OCI-M1 (cell line): ENCODE measurements at regions not wholly inside any gene's neighbourhood (a gene's known extent, or its start where the extent isn't known, plus 50 kb on each side); places are given as distances from the start of the nearest gene placed in this dataset.

Experiments used
- DNase-seq: peaks from one replicate; lab custom pipeline; 2025; lab: John Stamatoyannopoulos, UW

DNA sequence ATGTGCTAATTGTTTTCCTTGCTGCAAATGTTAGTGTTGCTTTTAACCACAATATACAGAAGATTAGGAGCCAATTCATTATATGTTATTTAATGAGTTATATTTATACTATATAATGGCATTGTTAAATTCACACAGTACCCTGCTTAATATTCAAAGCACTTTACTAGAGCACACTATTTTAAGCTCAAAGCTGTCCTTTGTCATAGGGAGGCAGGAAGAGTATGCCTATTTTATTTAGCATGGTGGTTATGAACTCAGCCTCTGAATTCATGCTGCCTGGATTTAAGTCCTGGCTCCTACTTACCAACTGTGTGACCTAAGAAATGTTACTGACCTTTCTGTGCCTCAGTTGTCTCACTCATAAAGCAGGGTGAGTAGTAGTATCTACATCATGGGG, 80.5 kb downstream of the FASTKD2 start:
- no peak for DNase-seq

DNA sequence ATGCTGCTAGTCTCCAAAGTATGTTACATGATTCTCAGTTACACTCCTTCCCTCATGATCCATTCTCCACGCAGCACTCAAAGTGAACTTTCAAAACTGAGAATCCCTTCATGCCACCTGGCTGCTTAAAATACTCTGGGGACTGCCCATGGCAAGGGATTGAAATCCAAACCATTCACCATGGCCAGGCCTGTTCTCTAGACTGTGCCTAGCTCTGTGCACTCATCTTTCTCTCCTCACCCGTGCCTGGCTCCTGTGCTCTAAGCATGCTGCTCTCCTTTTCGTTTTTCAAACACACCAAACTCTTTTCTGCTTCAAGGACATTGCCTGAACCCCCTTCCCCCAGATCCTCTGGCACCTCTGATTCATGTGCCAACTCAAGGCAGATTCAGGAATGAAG, 80.9 kb downstream of the FASTKD2 start:
- no peak for DNase-seq

DNA sequence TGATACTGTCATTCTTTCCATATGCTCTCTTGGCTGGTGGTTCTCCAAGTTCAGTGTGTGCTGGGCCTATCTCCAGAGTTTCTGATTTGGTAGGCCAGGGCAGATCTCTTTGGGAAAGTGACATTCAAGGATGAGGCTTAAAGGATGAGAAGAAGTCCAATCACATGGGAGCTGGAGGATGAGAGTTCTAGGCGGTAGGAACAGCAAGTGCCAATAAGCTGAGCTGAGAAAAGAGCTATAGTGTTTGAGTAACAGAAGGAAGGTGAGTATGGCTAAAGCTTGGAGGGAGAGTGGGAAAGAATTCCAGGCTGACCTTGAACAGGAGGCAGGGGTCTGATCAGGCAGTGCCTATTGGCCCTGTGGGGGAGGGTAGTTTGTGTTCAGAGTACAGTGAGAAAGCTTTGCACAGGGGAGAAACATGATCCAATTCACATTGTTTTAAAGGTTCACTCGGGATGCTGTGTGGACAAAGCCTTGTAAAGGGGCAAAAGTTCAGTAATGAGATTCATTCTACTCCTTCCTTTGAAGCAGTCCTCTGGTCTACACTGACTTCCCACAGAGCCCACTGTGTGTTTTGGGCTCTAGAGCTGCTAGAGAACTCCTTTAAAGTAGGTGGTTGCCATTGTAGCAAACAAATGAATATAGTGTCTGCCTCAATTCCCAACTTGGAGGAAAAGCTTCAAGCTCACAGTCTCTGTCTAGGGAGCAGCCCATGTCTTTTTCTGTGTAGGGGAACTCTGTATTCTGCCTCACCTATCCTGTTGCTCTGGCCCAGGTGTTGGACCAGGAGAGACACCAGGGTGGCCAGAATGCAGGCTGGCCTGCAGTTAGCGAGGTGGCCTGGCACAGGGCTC, 81.8 kb downstream of the FASTKD2 start:
- DNase-seq = no peak

DNA sequence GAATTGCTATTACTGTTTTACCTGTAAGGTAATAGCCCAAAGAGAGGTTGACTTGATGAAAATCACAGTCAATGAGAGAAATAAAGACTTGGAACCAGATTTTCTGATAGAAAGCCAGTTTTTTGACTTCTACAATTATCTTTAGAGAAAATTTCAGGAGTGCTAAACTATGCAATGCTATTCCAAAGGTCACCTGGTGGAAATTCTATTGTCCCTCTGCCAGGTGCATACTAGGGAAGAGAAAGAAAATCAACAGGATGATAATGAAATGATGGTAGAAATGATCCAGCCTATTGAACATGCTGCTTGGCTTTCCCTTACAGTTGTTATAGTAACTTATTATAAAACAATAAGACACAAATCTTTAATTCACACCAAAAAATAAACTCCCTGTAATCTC, 85.0 kb downstream of the FASTKD2 start:
- no peak for DNase-seq

DNA sequence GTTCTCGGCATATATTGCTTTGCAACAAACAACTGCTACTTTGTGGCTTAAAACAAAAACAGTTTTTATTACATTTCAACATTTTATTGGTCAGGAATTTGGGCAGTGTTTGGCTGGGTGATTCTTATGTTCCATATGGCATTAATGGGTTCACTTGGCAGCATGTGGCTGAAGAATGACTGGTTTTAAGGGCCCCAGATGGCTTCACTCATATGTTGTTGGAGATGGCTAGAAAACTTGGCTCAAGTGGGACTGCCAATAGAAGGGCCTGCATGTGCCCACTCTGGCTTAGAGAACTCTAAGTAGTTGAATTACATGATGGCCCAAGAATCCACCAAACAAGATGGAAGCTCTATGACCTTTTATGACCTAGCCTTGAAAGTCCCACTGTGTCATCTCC, 86.1 kb downstream of the FASTKD2 start:
- no peak for DNase-seq

DNA sequence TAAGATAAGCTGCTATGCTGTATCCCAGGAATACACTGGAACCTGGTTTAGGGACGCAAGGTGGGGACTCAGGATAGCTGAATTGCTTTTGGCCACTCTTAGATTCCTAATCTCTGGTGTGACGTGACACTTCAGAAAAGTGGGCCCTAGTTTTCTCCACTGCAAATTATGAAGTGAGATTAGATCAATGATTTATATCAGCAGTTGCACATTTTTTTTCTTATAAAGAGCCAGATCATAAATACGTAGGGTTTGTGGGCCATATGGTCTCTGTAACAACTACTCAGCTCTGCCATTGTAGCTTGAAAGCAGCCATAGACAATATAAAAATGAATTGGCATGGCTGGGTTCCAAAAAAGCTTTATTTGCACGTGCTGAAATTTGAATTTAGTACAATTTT, 85.4 kb upstream of the CPO start:
- no peak for DNase-seq

DNA sequence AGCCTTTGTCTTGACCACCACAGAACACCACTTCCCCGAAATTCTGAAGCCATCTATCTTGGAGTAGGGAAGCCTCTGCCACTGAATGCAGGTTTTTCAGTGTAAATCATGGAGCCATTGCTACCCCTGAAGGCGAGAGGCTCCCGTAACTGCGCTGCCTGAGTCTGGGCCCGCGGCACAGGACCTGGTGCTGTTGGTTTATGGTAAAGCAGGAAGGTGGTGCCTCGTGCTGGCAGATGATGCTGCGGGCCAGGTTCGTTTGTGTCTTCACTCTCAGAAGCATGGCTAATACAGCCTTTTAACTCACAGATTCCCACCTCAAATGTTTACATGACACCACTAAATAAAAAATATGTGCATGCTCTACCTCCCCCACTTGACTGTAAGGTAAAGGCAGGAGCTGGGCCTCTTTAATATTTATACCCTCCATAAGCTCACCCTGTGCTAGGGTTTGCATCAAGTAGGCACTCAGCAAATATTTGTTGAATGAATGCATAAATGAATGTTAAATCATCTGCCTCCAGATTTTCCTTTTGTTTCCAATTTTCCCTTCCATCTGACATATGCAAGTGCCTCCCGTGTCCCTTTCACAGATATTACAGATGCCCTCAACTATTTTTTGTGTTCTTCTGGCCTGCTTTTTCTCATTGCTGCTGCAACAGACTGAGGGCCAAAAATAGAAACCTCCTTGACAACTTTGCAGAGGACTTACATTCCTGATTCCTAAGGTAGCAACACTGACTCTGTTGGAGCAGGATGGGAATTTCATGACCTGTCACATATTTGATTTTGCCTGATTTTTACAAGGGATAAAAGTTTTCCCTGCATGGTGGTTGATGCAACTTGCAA, 83.5 kb upstream of the CPO start:
- DNase-seq = no peak

DNA sequence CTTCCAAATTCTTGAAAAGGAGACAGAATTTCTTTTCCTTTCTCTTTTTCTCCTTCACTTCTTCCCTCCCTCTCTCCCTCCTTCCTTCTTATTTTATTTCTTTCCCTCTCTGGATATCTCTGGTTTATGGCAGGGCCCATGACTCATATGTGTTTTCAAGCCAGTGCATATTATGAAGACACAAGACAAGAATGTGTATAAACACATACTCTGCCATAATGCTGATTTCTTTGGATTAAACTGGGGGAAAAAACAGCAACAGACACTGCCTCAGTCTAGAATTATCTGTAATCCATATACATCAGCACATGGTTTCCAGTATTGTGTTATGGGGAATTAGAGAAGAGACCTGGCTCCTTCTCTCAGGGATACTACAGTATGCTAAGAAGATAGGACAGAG, 82.8 kb upstream of the CPO start:
- DNase-seq = no peak

DNA sequence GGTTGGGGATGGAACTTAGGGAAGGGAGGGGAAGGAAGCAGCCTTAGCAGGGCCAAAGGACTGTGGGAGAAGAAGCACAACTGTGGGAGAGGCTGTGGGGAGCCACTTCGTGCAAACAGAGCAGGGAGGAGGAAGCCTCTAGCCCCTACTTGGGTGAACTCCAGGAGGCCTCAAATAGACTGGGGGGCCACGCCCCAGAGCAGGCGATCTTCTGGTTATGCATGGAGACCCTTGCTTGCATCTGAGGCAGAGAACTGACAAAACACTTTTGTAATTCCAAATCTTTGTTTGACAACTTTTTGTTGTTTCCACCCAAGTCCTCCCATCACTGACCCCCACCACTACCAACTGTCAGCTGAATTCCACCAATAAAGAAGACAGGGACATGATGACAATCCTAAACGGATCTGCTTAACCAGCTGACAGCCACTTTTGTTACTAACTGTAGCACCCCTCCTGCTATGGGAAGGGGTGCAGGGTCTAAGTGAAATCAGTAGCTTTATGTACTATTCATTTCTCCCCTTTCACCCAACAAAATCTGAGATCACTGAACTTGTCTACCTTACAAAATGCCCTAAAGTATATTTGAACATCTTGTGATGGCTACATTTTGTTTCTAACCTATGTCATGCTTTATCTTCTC, 80.5 kb upstream of the CPO start:
- no peak for DNase-seq

DNA sequence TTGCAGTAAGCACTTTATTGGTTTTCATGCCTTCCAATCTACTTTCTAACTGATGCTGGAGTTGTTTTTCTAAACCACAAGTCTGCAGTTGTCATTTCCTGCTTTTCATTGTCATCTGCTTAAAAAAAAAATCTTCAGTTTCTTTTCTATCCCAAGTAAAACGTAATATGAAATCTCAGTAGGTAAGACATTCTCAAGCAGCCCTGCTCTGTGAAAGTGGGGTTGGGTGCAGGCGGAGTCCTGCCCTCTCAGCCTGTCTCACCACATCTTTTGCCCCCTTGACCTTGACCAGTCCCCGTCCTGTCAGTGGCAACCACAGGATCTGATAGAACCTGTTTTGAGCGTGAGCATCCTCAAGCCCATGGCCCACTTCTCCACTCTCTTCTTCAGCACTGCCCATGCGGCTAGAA, 80.0 kb upstream of the CPO start:
- peak; percentile 5 for DNase-seq

DNA sequence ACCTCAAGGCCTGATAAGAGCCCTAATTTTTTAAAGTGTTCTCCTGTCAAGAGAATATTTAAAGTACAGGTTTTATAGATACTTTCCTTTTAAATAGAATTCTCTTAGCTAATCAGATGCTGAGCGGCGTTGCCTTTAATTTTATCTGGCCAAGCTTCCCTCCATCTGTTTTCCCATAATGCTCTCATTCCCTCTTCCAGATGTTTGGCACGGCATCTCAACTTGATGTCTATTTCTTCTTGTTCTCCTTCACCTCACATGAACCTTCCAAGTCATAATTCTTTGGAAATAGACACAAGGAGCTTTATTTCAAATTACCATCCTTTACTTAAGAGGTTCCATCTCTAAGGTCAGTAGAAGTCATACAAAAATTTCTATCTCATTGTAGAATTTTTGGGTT, 76.1 kb upstream of the CPO start:
- DNase-seq = no peak

DNA sequence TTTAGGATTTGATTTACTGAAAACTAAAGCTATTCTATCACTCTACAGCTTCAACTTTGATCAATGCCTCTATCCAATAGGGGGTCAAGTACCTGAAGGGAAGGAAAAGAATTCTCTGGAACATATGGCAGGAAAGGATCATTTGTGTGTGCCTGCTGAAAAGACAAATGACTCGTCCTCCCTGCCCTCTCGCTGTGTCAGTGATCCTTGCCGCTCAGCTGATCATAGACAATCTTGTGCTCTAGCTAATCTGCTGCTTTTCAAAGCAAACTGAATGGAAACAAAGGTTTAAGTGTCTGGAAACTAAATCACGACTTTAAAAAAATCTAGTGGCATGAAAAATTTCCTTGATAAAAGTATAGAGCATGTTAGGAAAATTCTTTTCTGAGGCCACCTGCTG, 75.6 kb upstream of the CPO start:
- no peak for DNase-seq

DNA sequence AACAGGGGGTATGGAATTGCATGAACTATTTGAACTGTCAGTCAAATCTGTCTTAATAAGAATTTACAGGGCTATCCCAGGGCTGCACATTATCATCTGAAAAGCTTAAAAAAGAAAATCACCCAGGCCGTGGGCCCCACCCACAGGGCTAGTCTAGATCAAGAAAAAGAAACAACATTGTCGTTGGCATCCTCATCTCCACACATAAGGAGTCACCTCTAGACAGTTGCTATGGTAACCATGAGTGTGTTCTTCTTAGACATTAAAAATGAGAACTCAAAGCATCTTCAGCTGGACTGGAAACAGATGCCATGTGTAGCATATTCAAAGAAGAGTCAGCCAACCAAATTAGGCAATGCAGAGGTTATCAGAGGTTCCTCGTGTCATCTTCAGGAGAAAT, 72.3 kb upstream of the CPO start:
- DNase-seq = no peak

DNA sequence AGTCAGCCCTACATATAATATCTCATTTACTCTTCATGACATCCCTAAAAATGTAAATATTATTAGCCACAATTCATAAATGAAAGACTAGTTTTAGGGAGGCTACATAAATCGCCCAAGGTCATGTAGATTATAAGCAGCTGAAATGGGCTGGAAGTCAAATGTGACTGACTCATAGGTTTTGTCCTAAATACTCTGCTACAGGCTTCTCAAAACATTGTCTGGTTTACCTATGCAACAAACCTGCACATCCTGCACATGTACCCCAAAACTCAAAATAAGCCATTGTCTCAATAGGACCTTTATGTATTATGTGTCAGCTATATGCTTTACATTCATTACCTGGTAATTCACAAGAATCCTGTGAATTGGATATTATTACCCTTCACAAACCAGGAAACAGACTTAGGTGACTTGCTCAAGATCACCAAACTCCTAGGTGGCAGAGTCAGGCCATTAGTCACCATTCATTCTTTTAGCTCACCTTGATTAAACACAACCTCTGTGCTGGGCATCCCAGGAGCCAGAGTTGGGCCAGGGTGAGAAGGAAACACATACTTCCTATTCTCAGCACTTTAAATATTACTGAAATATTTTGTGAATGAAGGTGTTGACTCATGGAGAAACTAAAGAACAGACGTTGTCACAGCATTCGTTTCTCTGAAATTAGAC, 69.4 kb upstream of the CPO start:
- DNase-seq = no peak

DNA sequence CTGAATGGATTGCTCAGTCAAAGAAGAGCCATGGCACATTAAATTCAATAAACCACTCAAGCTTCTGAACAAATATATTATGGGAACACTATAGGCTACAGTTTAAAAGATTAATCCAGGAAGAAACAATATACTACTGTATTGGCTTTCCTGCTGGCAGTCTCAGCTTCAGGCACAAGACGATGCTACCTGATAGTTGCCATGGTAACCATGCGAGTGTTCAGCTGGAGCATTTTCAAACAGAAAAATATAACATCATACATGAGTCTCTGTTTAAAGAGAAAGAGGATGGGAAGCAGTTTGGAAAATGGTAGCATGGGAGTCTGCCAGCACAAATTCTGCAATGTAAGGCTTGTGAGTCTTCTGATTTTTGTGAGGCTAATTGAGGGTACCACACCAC, 65.9 kb upstream of the CPO start:
- peak; percentile 41 for DNase-seq

DNA sequence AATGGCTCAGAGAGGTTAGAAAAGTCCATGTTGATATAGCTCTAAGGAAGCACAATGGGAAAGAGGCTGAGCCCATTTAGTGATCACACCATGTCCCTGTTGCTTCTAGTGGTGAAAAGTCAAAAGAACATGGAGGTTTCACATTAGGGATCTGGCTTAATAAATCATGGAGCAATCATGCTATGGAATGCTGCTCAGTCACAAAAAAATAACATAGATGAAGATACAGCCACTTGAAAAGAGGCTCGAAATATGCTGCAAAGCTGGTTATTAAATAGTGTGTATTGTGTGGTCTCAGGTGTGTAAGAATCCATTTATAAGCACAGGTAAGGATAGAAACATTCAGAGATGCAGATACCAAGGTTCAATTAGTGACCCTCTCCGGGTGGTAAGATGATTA, 63.6 kb upstream of the CPO start:
- DNase-seq = no peak

DNA sequence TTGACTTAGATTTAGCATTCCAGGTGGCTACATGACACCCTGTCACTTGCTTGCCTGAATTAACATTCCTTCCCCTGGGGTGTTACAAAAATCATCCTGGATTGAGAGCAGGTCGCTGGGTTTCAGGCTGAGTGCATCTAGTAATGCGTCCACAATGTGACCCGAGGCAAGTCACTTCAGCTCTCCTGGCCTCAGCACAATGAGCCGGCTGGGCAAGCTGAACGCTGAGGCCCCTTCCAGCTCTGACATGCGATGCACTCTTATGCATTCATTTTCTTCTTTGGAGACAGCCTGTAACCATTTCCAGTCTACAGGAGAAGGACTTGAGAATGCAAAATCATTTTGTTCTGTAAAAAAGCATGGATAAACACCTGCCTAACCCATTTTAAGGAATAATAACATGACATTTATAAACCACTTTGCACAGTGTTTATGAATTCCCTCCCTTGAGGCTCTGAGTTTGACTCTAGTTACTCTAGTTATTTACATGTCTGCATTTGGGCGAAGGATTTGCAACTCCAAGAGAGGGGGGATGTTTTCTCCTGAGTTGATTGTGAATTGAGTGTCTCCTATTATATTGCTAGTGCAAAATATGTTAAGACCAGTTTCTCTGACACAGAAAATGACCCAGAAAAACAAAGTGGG, 63.0 kb upstream of the CPO start:
- DNase-seq = no peak

DNA sequence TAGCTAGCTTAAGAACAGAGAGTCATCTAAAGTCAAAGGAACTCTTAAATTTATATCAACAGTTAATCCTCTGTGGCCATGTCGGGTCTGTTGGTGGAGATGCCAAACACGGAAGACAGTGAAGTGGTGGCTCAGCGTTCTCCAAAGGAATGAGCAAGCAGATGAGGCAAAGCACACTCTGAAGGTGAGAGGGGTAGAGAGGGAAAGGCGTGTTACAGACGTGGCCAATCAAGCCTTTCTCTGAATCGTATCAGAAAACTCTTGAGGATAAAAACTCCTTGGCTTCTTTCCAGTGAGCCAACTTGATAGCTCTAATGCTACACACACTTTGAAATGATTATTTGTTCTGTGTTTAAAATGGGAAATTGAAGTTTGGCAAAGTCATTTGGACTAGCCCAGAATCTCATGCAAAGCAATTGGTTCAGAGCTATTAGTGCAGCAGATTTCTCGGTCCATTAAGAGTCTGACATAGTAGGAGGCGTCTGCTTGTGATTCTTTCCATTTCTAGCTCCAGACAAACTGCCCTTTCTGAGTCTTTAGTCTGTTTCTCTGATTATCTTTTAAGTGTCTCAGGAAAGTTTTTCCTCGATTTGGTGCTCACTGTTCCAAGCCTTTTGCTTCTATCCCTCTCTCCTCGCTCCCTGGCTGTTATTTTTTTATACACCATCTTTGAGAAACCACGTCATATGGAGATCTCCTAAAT, 57.5 kb upstream of the CPO start:
- DNase-seq = no peak

DNA sequence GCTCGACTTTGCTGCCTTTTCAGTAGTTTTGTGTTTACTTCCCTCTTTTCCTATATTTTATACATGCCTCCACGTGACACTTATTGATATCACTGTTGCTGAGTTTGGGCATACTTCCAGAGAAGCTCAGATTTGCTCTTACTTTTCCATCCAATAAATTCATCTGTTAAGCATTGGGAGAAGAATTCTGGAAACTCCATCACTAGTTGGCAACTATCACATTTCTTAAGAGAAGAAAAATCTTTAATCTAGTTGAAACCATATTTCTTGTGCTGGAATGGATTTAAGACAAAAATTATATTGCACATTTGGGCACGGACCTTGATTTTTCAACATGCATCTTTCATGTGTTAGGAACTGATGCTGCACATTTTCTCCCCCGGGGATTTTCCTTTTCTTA, 52.6 kb upstream of the CPO start:
- no peak for DNase-seq

DNA sequence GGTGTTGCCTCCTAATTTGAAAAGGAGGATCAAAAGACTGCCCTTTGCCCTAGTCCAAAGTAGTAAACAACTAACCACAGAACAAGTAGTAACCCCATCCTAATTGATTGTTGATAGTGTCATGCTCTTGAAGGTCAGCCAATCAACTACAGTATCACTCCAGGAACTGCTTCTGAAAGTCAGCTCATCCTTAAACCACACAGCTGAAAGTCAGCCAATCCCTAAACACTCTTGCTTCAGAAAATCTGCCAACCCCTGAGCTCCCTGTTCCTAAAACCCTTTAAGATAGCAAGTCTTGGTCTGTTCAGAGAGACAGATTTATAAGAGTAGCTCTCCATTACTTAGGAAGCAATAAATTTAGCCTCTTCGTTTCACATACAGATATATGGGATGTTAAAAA, 51.6 kb upstream of the CPO start:
- DNase-seq = no peak
